DOHH2 (cell line): ENCODE measurements at regions not wholly inside any gene's neighbourhood (a gene's known extent, or its start where the extent isn't known, plus 50 kb on each side); places are given as distances from the start of the nearest gene placed in this dataset.

ENCODE experiments used
- H3F3A ChIP-seq: fragments of 200-600 bp; sonication (generic), shearing (Covaris generic); 2 replicates; pipeline ENCODE4 v1.6.0; 2016; ENCODE audit warnings: antibody characterized with exemption, mild to moderate bottlenecking; ENCODE audit not compliant: control insufficient read depth, insufficient read depth
- H3K27ac ChIP-seq: fragments of 200-600 bp; sonication (generic); 2 replicates; pipeline ENCODE4 v1.5.1; 2014; ENCODE audit warnings: low read depth, mild to moderate bottlenecking, low read length, moderate library complexity
- H3K27me3 ChIP-seq: fragments of 200-600 bp; sonication (generic); 2 replicates; pipeline ENCODE4 v1.6.1; 2014; ENCODE audit warnings: mild to moderate bottlenecking, low read length, mixed read lengths; ENCODE audit not compliant: control insufficient read depth
- H3K36me3 ChIP-seq: fragments of 200-600 bp; sonication (generic); 2 replicates; pipeline ENCODE4 v1.6.1; 2014; ENCODE audit warnings: mild to moderate bottlenecking, low read length, moderate library complexity, mixed read lengths; ENCODE audit not compliant: control insufficient read depth
- H3K4me1 ChIP-seq: fragments of 200-600 bp; sonication (generic); 2 replicates; pipeline ENCODE4 v1.6.1; 2014; ENCODE audit warnings: mild to moderate bottlenecking, low read length, mixed read lengths; ENCODE audit not compliant: control insufficient read depth
- H3K4me2 ChIP-seq: fragments of 200-600 bp; sonication (generic); 2 replicates; pipeline ENCODE4 v1.6.0; 2014; ENCODE audit warnings: mild to moderate bottlenecking, low read length, moderate library complexity
- H3K4me3 ChIP-seq: fragments of 200-600 bp; sonication (generic); 2 replicates; pipeline ENCODE4 v1.5.1; 2014; ENCODE audit warnings: mild to moderate bottlenecking, low read length, mixed read lengths
- H3K79me2 ChIP-seq: fragments of 200-600 bp; sonication (generic); 2 replicates; pipeline ENCODE4 v1.6.1; 2014; ENCODE audit warnings: mild to moderate bottlenecking, low read length, mixed read lengths; ENCODE audit not compliant: control insufficient read depth
- H3K9me2 ChIP-seq: fragments of 200-600 bp; sonication (generic); replicated peaks from 2 replicates; pipeline ENCODE4 v1.6.1; 2014; ENCODE audit warnings: mild to moderate bottlenecking, low read length, mixed read lengths; ENCODE audit not compliant: control insufficient read depth
- H3K9me3 ChIP-seq: fragments of 200-600 bp; sonication (generic); 2 replicates; pipeline ENCODE4 v1.6.1; 2014; ENCODE audit warnings: antibody characterized with exemption, low read length, mixed read lengths; ENCODE audit not compliant: control insufficient read depth, insufficient read depth
- H4K20me1 ChIP-seq: fragments of 200-600 bp; sonication (generic); 2 replicates; pipeline ENCODE4 v1.6.0; 2014; ENCODE audit warnings: low read depth, mild to moderate bottlenecking, antibody characterized with exemption, low read length, moderate library complexity; ENCODE audit not compliant: control insufficient read depth, insufficient read depth
- EZH2phosphoT487 ChIP-seq: fragments of 200-600 bp; sonication (generic); IDR thresholded peaks from 2 replicates; pipeline ENCODE4 v1.6.1; 2017; ENCODE audit warnings: borderline replicate concordance, mild to moderate bottlenecking, antibody characterized with exemption, low read length, moderate library complexity, mixed read lengths
- TF ChIP-seq, protein P1 (sequence below): fragments of 200-600 bp; sonication (generic); IDR thresholded peaks from one replicate; pipeline ENCODE4 v1.5.1; 2014; ENCODE audit warnings: antibody characterized with exemption, mild to moderate bottlenecking, low read depth, low read length; ENCODE audit not compliant: poor library complexity, severe bottlenecking

DNA sequence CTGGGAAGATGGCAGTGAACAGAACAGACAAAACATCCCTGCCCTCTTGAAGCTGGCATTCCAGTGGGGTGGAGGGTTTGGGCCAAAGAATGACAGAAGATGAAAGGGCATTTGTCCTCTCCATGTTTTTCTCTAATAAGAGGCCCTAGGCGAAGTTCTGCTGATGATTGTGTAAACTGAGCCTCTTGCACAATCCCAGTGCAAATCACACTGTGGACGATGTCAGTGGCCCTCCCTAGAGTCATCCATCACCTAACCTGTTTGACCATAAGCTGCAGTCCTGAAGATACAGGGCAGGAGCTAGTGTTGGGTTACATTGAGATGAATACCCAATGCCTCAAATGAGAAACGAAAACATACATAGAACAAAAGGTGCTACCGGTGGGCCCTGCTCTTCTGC lies 622.4 kb upstream of the TBX3 start:
- Histone ChIP-seq H3K9me2 (no peaks in the 10 kb centered on the region), H3K4me3 (no peak overlapping the region), H3K36me3 (no peaks in the 10 kb centered on the region), H3K4me2 (no peak overlapping the region), H4K20me1 (no peaks in the 10 kb centered on the region), H3K79me2 (no peaks in the 10 kb centered on the region), H3F3A (no peaks in the 10 kb centered on the region), H3K27me3 (no peaks in the 10 kb centered on the region), H3K9me3 (no peaks in the 10 kb centered on the region), H3K27ac (no peak overlapping the region), H3K4me1 (no peaks in the 10 kb centered on the region)
- no peak for TF ChIP-seq EZH2phosphoT487
- TF ChIP-seq, protein P1, sequence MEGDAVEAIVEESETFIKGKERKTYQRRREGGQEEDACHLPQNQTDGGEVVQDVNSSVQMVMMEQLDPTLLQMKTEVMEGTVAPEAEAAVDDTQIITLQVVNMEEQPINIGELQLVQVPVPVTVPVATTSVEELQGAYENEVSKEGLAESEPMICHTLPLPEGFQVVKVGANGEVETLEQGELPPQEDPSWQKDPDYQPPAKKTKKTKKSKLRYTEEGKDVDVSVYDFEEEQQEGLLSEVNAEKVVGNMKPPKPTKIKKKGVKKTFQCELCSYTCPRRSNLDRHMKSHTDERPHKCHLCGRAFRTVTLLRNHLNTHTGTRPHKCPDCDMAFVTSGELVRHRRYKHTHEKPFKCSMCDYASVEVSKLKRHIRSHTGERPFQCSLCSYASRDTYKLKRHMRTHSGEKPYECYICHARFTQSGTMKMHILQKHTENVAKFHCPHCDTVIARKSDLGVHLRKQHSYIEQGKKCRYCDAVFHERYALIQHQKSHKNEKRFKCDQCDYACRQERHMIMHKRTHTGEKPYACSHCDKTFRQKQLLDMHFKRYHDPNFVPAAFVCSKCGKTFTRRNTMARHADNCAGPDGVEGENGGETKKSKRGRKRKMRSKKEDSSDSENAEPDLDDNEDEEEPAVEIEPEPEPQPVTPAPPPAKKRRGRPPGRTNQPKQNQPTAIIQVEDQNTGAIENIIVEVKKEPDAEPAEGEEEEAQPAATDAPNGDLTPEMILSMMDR: no peak

DNA sequence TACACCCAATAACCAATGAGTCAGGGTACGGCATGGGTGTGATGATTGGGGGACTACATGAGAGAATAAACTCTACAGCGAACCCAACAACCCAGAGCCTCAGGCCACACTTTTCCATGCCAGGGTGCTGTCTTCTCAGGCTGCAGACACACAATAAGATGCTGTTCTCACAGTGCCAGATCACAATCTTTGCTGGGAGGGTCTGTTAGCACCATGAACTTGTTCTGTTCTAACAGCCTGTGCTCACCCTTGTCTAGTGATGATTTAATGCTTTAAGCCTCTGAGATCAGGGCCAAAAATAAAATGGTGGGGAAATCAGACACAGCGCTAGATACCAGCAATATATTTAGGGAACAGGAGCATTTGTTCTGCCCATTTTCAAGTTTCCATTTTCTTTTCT lies 621.9 kb upstream of the TBX3 start:
- no peak for TF ChIP-seq EZH2phosphoT487
- TF ChIP-seq, protein P1: no peak

DNA sequence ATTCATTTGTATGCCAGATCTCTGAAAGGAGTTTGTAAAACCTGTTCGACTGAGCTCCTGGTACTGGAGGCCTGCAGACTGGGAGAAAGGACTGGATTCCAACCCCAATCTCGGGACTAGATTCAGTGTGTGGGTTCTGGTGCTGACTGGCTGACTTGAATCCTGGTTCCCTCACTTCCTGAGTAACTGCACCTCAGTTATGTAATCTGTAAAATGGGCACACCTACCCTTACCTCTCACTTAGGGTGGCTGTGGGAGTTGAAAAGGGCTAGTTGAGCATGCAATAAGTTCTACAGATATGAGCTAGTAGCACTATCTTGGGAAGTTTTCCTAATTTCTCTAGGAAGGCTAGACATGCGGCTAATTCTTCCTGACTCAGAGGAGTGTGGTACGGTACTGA lies 621.3 kb upstream of the TBX3 start:
- TF ChIP-seq, protein P1: no peak
- no peak for TF ChIP-seq EZH2phosphoT487
- H3K9me3 ChIP-seq: no peaks in the 10 kb centered on the region

More for the DNA sequence above, 621.9 kb upstream of the TBX3 start:
- no peaks in the 10 kb centered on the region for H4K20me1 ChIP-seq
- H3K27ac ChIP-seq: no peak overlapping the region
- no peaks in the 10 kb centered on the region for H3K9me3 ChIP-seq
- H3K79me2 ChIP-seq: no peaks in the 10 kb centered on the region
- H3K27me3 ChIP-seq: no peaks in the 10 kb centered on the region
- no peaks in the 10 kb centered on the region for H3K36me3 ChIP-seq
- no peak overlapping the region for H3K4me2 ChIP-seq
- no peaks in the 10 kb centered on the region for H3F3A ChIP-seq
- no peaks in the 10 kb centered on the region for H3K4me1 ChIP-seq
- H3K4me3 ChIP-seq: no peak overlapping the region
- H3K9me2 ChIP-seq: no peaks in the 10 kb centered on the region

More for the DNA sequence above, 621.3 kb upstream of the TBX3 start:
- Histone ChIP-seq H3K4me3 (no peak overlapping the region), H3F3A (no peaks in the 10 kb centered on the region), H3K36me3 (no peaks in the 10 kb centered on the region), H4K20me1 (no peaks in the 10 kb centered on the region), H3K4me1 (no peaks in the 10 kb centered on the region), H3K27ac (no peak overlapping the region), H3K9me2 (no peaks in the 10 kb centered on the region), H3K27me3 (no peaks in the 10 kb centered on the region), H3K79me2 (no peaks in the 10 kb centered on the region), H3K4me2 (no peak overlapping the region)
